Stromal cell of bone marrow (primary cell): ENCODE measurements at regions not wholly inside any gene's neighbourhood (a gene's known extent, or its start where the extent isn't known, plus 50 kb on each side); places are given as distances from the start of the nearest gene placed in this dataset.
A peak's percentile ranks its signal among the peaks of the same experiment; 100 is the strongest.

Experiments used
- DNase-seq: peaks from one replicate; pipeline ENCODE4 v3.0.0-alpha.2; 2012; ENCODE audit warnings: low read depth

- DNase-seq, result no peak
Observed at GRCh38 chr1:60589916-60590315, 492.4 kb upstream of the NFIA start.

- no peak for DNase-seq
Observed at GRCh38 chr1:60589046-60589748, 493.2 kb upstream of the NFIA start.

- DNase-seq, result no peak
Observed at GRCh38 chr1:60584371-60584770, 498.0 kb upstream of the NFIA start.

- DNase-seq, result no peak
Observed at GRCh38 chr1:60583696-60584095, 498.7 kb upstream of the NFIA start.

- DNase-seq, result no peak
Observed at GRCh38 chr1:60581455-60582220, 500.7 kb upstream of the NFIA start.

- no peak for DNase-seq
Observed at GRCh38 chr1:60577029-60577428, 503.5 kb upstream of the C1orf87 start.

- DNase-seq, result no peak
Observed at GRCh38 chr1:60575326-60575977, 501.9 kb upstream of the C1orf87 start.

- DNase-seq, result no peak
Observed at GRCh38 chr1:60573726-60574409, 500.3 kb upstream of the C1orf87 start.

- no peak for DNase-seq
Observed at GRCh38 chr1:60573121-60573520, 499.6 kb upstream of the C1orf87 start.

GRCh38 chr1:60572378-60572777 lies 498.8 kb upstream of the C1orf87 start:
- no peak for DNase-seq

GRCh38 chr1:60571811-60572210 lies 498.2 kb upstream of the C1orf87 start:
- DNase-seq, result peak; percentile 7

GRCh38 chr1:60569189-60569588 lies 495.6 kb upstream of the C1orf87 start:
- DNase-seq, result no peak

GRCh38 chr1:60567256-60567655 lies 493.7 kb upstream of the C1orf87 start:
- DNase-seq, result no peak

- DNase-seq, result no peak
Observed at GRCh38 chr1:60564916-60565750, 491.6 kb upstream of the C1orf87 start.

- DNase-seq, result no peak
Observed at GRCh38 chr1:60563777-60564535, 490.4 kb upstream of the C1orf87 start.

GRCh38 chr1:60562740-60563139 lies 489.2 kb upstream of the C1orf87 start:
- DNase-seq, result no peak

GRCh38 chr1:60560701-60561100 lies 487.1 kb upstream of the C1orf87 start:
- no peak for DNase-seq

- DNase-seq, result no peak
Observed at GRCh38 chr1:60558236-60558635, 484.7 kb upstream of the C1orf87 start.

- no peak for DNase-seq
Observed at GRCh38 chr1:60553730-60554129, 480.2 kb upstream of the C1orf87 start.

- DNase-seq, result no peak
Observed at GRCh38 chr1:60547821-60548220, 474.3 kb upstream of the C1orf87 start.
